CD4-positive, alpha-beta T cell (primary cell): ENCODE measurements at regions not wholly inside any gene's neighbourhood (a gene's known extent, or its start where the extent isn't known, plus 50 kb on each side); places are given as distances from the start of the nearest gene placed in this dataset.

Source experiments
- ATAC-seq: fragments of 200-7000 bp; cut with Tn5 transposase; one replicate; pipeline ENCODE4 v1.10.0; 2022; ENCODE audit warnings: mild to moderate bottlenecking; ENCODE audit not compliant: poor library complexity
- CTCF ChIA-PET: fragments of 350-600 bp; sonication (Branson Sonifier 250); formaldehyde crosslinking; loops from one replicate; lab custom pipeline; 2021; ENCODE audit warnings: antibody characterized with exemption, inconsistent platforms; lab: Charles Lee
- POLR2A ChIA-PET: fragments of 350-600 bp; sonication (Branson Sonifier 250); formaldehyde crosslinking; loops from one replicate; lab custom pipeline; 2021; ENCODE audit warnings: antibody characterized with exemption, inconsistent platforms; lab: Charles Lee
- DNase-seq, 14 experiments: peaks; one replicate each; pipeline ENCODE4 v3.0.0-alpha.2; 2013 to 2020; ENCODE audit warnings: mixed read lengths in 2 of 14
- H3K27ac ChIP-seq, 2 donors: one replicate each; pipeline versions ENCODE4 v1.5.1 to v1.7.0; 2013; ENCODE audit warnings: low read length in 2 of 2, low read depth in 1 of 2, mild to moderate bottlenecking in 1 of 2
- H3K27me3 ChIP-seq, 2 experiments: 1 replicate in 1 of 2; 2 replicates in 1 of 2; pipeline versions ENCODE4 v1.6.1 to v1.7.0; 2013; ENCODE audit warnings: low read length in 2 of 2, control low read depth in 1 of 2, mild to moderate bottlenecking in 1 of 2, moderate library complexity in 1 of 2; ENCODE audit not compliant: insufficient read depth in 2 of 2, control insufficient read depth in 1 of 2
- H3K36me3 ChIP-seq: one replicate; pipeline ENCODE4 v1.6.1; 2013; ENCODE audit warnings: low read length, control low read depth; ENCODE audit not compliant: insufficient read depth
- H3K4me1 ChIP-seq: one replicate; pipeline ENCODE4 v1.6.1; 2013; ENCODE audit warnings: low read length, control low read depth; ENCODE audit not compliant: insufficient read depth
- H3K4me3 ChIP-seq: one replicate; pipeline ENCODE4 v1.5.1; 2013; ENCODE audit warnings: mild to moderate bottlenecking, low read length, moderate library complexity
- H3K9me3 ChIP-seq, 2 experiments: 1 replicate in 1 of 2; 2 replicates in 1 of 2; pipeline versions ENCODE4 v1.6.1 to v1.7.0; 2013; ENCODE audit warnings: low read length in 2 of 2, mild to moderate bottlenecking in 2 of 2, control low read depth in 1 of 2, moderate library complexity in 1 of 2; ENCODE audit not compliant: control insufficient read depth in 1 of 2, insufficient read depth in 1 of 2
- H3K27ac Mint-ChIP-seq: one replicate; pipeline ENCODE4 v1.8.0; 2020; ENCODE audit warnings: mixed read lengths
- H3K27me3 Mint-ChIP-seq: one replicate; pipeline ENCODE4 v1.8.0; 2021; ENCODE audit warnings: mixed read lengths
- H3K36me3 Mint-ChIP-seq: one replicate; pipeline ENCODE4 v1.8.0; 2021; ENCODE audit warnings: low read depth, mixed read lengths
- H3K4me1 Mint-ChIP-seq: one replicate; pipeline ENCODE4 v1.8.0; 2021; ENCODE audit warnings: low read depth, mixed read lengths
- H3K4me3 Mint-ChIP-seq: one replicate; pipeline ENCODE4 v1.8.0; 2020; ENCODE audit warnings: mild to moderate bottlenecking, mixed read lengths
- H3K9me3 Mint-ChIP-seq: one replicate; pipeline ENCODE4 v1.8.0; 2020; ENCODE audit warnings: mixed read lengths
- CTCF ChIP-seq: fragments of 200-600 bp; IDR thresholded peaks from one replicate; pipeline ENCODE4 v1.8.0; 2022; ENCODE audit warnings: antibody characterized with exemption, mild to moderate bottlenecking
- intact Hi-C, 2 experiments: fragments of 100-400 bp; cut with DNase I in 1 of 2; cut with micrococcal nuclease in 1 of 2; formaldehyde crosslinking; loops; one replicate each; pipeline versions ENCODE4 v1.15.1 to v1.9.0; 2023 to 2025; cut with DNase I, micrococcal nuclease

- Mint-ChIP-seq H3K4me3 (no peak overlapping the region), H3K27me3 (peaks cover 7% of the 10 kb centered on the region), H3K4me1 (no peaks in the 10 kb centered on the region), H3K36me3 (no peaks in the 10 kb centered on the region), H3K27ac (no peak overlapping the region), H3K9me3 (peaks cover 5% of the 10 kb centered on the region)
- Histone ChIP-seq H3K27me3 (no peaks in the 10 kb centered on the region), H3K36me3 (no peaks in the 10 kb centered on the region), H3K9me3 (peaks cover 0 to 10% of the 10 kb centered on the region in 2 experiments), H3K27ac (no peak overlapping the region), H3K4me3 (no peak overlapping the region), H3K4me1 (no peaks in the 10 kb centered on the region)
- intact Hi-C loops: no loop called here
- DNase-seq (no peak), ATAC-seq (no peak)
- ChIA-PET POLR2A (no interaction called here), CTCF (no interaction called here)
- no peak for TF ChIP-seq CTCF
Observed at GRCh38 chr12:45601390-45601789, 128.1 kb upstream of the ARID2 start.

GRCh38 chr12:45601888-45602287 lies 127.6 kb upstream of the ARID2 start:
- intact Hi-C loops: no loop called here
- peaks cover 5% of the 10 kb centered on the region for H3K27me3 Mint-ChIP-seq
- ATAC-seq (no peak), DNase-seq (no peak)
- Histone ChIP-seq H3K27ac (no peak overlapping the region), H3K9me3 (peaks cover 0 to 10% of the 10 kb centered on the region in 2 experiments), H3K4me1 (no peaks in the 10 kb centered on the region), H3K4me3 (no peak overlapping the region), H3K36me3 (no peaks in the 10 kb centered on the region), H3K27me3 (no peaks in the 10 kb centered on the region)
- POLR2A ChIA-PET: no interaction called here
- no peak for TF ChIP-seq CTCF
- no peaks in the 10 kb centered on the region for H3K36me3 Mint-ChIP-seq
- no peak overlapping the region for H3K4me3 Mint-ChIP-seq
- H3K4me1 Mint-ChIP-seq: no peaks in the 10 kb centered on the region
- H3K9me3 Mint-ChIP-seq: peaks cover 5% of the 10 kb centered on the region
- CTCF ChIA-PET: no interaction called here
- no peak overlapping the region for H3K27ac Mint-ChIP-seq

GRCh38 chr12:45605624-45606023 lies 123.9 kb upstream of the ARID2 start:
- Mint-ChIP-seq H3K4me1 (no peaks in the 10 kb centered on the region), H3K27ac (no peak overlapping the region), H3K4me3 (no peak overlapping the region), H3K9me3 (peaks cover 5% of the 10 kb centered on the region), H3K36me3 (no peaks in the 10 kb centered on the region), H3K27me3 (peaks cover 4% of the 10 kb centered on the region)
- intact Hi-C loops: no loop called here
- POLR2A ChIA-PET: no interaction called here
- Histone ChIP-seq H3K27ac (no peak overlapping the region), H3K9me3 (peaks cover 0 to 10% of the 10 kb centered on the region in 2 experiments), H3K36me3 (no peaks in the 10 kb centered on the region), H3K4me1 (no peaks in the 10 kb centered on the region), H3K4me3 (no peak overlapping the region), H3K27me3 (no peaks in the 10 kb centered on the region)
- TF ChIP-seq CTCF: no peak
- ATAC-seq: no peak
- CTCF ChIA-PET: no interaction called here
- no peak for DNase-seq
